NCI-H748 (cell line): ENCODE measurements at regions not wholly inside any gene's neighbourhood (a gene's known extent, or its start where the extent isn't known, plus 50 kb on each side); places are given as distances from the start of the nearest gene placed in this dataset.
"Not testable (repeated sequence)": the region's sequence is repeated elsewhere in the genome, so short reads cannot be mapped to it uniquely, and the experiment has no call there.

Source experiments
- DNase-seq: peaks from one replicate; lab custom pipeline; 2025; ENCODE audit not compliant: unreplicated experiment; lab: John Stamatoyannopoulos, UW

DNA sequence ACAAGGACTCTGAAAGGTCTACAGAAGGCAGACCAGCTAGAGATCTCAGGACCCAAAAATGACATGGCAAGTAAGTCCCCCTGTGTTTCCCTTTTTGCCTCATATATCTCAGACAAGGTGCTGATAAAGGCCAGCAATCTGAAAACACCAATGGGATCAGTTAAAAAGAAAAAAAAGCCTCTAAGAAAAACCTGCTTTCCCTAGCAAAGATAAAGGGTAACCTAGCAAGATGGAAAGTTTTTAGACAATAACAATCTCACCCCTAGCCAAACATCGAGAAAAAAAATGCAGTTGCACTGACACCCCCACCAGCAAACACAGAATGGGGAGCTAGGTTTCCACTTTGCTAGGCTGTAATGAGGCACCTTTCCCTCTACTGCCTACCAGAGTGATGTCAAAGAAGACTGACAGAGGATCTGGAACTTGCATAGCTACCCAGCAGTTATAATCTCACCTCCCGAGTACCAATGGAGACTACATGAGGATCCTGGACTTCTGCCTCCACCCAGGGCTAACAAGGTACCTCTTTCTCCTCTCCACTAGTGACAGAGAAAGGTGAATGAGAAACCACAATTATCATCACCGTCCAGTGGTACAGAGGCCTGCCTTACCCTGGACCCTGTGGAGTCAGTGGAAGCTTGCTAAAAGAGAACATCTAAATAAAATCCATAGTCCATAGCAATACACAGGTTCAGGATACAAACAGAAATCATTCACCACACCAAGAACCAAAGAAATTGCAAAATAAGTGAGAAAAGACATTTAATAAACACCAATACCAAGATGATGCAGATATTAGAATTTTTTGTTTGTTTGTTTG, 240.8 kb downstream of the ARHGAP12 start:
- no peak for DNase-seq

DNA sequence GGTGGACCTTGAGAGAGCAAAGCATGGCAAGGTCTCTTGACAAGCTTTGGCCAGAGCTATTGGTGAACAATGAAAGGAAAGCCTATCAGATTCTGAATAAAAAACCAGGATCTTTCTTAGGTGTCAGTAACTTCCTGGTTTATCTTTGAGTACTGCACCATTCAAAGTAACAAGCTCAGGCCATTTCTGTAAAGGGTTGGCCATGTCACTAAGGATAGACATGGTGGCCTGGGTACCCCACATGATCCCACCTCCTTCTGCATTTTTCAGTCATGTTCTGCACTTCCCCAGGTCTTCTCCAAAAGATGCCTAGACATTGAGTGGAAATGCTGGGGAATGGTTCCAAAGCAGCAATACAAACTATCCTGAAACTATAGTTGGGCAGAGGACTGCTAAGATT, 242.0 kb downstream of the ARHGAP12 start:
- no peak for DNase-seq

DNA sequence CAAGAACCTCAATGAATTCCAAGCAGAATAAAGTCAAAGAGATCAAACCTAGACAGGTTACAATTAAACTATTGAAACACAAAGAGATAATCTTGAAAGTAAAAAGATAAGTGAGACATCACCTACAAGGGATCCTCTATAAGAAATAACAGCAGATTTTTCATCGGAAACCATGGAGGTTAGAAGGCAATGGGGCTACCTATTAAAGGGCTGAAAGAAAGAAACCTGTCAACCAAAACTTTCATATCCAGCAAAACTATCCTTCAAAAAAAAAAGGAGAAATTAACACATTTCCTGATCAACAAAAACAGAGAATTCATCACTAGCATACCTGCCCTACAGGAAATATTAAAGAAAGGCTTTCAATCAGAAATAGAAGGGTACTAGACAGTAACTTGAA, 244.9 kb downstream of the ARHGAP12 start:
- peak; percentile 16 for DNase-seq

DNA sequence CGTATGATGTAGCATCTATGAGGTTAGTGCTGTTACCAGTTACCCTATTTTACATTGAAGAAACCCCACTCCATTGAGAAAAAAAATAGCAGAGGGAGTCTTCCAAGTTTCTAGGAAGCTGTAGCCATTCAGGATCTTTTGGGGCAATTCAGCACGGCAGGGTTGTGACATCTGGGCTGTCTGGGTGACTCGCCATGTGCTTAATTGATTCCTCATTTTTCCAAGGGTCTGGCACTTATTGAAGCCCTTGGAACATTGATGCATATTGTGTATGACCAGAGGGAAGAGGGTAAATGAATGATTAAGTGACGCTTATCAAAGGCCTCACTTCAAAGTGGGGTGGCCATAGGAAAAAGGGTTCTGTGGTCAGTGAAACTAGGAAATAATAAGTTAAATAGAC, 248.7 kb downstream of the ARHGAP12 start:
- no peak for DNase-seq

DNA sequence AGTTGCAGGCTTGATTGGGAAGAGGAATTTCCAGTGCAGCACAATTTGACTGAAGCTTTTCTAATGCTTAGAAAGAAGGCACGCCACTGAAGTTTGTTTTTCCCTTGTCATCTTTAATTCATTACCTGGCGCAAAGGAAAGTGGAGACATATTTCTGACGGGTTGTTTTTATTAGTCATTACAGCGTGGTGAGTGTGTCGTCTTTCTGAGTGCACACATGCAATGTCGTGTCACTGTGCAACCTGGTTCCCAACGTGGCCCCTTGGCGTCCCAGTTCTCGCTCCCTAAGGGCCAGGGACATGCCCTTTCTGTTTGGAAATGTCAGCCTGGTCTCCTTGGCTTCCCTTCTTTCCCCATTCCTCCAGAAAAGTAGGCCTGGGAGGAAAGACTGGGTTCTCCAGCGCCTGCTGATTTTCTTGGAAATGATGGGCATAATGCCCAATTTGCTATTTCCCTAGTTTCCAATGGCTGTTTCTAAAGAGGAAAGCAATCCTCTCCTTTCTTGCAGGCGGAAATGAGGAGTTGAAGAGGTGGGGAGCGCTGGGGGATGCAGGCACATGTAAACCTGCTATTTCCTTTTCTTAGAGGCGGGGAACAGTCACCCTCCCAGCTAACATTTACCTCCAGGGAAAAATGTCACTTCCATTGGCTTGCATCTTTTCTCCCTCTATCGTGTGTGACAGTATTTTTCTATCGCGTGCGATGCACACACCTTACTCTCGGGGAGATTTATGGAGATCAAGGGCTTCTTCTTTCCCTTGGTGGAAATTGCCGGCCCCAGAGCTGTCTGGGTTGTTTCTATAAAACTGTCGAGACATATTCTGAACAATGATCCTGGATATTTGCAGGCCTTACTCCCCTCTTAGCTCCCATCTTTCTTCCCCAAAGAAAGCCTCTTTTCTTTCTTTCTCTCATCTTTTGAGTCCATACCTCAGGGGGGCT, 249.8 kb downstream of the ARHGAP12 start:
- DNase-seq: no peak

DNA sequence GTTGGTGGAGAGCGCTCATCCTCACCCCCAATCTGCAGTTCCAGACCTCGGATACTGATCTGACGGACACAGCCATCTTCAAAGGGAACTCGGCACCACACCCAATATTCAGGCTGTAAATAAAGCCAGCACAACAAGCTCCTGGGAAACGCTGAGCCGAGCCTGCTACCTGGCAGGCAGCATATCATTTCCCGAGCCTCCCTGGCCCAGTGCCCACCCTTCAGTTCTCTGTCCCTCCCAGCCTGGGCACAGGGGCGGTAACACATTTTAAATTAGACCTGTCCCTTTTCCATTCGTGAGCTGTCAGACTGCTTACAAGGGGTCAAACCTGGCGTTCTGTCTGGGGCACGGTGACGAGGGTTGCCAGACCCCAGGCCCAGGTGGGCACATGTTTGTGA, 250.5 kb downstream of the ARHGAP12 start:
- peak; percentile 70 for DNase-seq

DNA sequence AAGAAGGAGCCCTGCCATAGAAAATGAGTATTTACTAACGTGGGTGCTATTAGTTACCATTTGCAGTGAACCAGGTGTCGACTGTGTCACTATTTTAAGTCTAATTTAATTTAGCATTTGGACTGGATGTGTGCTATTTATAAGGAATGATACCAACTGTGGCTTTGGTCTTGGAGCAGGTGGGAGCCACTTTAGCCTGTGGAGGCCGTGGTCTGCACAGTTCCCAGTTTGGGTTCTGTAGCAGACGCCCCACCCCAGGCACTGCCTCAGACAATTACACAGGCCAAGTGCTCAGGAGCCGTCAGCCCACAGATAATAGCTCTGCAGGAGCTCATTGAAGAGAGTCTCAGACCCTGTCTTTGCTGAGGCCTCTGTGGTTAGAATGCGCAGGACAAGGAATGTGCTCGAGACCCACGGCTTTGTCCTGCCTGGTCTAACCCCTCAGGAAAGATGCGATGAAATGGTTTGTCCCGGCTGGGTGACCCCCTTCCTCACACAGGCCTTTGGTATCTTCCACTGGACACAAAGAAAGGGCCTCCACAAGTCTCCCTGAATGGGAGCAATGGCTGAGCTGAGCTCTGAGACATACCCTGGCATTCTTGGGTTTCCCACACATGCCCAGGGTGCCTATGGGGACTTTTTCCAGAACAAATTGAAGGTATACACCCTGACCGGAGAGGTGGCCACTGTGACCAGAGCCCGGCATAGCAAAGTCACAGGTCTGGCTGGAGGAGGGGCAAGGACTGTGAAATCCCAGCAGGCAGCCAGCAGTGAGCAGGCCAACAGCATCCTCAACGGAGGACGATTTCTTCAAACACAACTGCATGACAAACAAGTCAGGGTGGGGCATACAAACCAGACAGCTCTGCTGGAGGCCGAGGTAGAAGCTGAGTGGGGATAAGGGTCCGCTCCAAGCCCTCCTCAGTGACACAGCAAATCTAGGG, 251.2 kb downstream of the ARHGAP12 start:
- DNase-seq: peak; percentile 64

DNA sequence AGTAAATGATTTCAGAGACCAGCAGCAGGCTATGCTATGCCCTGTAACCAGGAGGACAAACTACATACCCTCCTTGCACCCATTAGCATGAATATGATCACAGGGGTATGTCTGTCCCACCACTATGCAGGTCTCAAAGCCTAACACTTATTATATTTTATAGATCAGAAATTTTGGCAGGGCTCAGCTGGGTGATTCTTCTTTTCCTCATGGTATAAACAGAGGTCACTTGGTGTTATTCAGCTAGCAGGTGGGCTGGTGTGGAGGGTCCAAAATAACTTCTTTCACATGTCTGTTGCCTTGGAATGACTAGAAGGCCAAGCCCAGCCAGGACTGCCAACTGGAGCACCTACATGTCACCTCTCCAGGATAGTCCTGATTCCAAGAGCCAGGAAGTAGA, 252.9 kb downstream of the ARHGAP12 start:
- no peak for DNase-seq

DNA sequence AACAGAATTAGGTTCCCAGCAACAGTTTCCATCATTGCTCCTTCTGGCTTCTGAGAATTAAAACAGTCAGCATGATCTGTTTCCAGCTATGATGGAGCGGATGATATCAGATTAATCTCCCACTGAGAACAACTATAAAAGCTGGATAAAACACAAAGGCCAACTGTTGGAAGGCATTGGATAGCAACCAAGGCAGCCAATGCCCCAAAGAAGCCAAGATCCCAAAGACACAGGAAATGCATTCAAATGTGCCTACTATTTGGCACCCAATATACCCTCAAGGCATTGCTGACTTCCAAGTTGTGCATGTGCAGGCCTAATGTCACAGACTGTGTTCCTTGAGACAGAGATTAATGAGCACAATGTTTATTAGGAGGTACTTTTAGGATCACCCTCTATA, 259.3 kb downstream of the ARHGAP12 start:
- no peak for DNase-seq

DNA sequence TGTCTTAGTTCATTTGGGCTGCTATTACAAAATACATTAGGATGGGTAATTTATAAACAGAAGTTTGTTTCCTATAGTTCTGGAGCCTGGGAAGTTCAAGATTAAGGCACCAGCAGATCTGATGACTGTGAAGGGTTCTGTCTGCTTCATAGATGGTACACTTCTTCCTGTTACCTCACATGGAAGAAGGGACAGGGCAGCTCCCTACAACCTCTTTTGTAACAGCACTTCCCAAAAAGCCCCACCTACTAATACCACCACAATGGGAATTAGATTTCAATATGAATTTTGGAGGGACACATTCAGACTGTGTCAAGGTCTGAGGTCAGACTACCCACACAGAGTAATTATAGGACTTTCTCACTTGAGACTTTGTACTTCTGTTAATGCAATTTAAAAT, 260.3 kb downstream of the ARHGAP12 start:
- DNase-seq: no peak

DNA sequence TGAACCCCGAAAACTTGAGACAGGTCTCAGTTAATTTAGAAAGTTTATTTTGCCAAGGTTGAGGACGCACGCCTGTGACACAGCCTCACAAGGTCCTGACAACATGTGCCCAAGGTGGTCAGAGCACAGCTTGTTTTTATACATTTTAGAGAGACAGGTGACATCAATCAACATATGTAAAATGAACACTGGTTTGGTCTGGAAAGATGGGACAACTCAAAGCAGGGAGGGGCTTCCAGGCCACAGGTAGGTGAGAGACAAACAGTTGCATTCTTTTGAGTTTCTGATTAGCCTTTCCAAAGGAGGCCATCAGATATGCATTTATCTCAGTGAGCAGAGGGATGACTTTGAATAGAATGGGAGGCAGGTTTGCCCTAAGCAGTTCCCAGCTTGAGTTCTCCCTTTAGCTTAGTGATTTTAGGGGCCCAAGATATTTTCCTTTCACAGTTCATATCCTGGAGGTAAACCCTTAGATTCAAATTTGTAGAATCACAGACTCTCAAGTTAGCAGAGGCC, 262.8 kb downstream of the ARHGAP12 start:
- DNase-seq: not testable (repeated sequence)

DNA sequence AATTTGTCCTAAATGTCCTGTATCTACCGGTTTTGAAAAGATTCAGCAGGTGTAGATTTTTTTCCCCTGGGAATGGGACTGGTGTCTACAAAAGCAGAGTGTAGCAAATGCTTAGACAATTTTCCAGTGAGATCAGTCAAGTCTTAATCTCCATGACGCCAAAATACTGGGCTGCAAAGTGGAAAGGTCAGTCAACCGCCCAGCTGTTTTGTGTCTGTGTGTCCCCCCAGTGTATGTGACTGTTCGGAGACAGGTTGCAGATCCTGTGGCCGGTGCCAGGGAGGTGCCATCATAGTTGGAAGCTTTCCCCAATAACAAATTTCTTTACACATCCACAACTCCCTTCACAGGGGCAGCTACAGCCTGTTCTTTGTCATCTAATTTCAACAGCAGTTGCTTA, 263.8 kb downstream of the ARHGAP12 start:
- no peak for DNase-seq

DNA sequence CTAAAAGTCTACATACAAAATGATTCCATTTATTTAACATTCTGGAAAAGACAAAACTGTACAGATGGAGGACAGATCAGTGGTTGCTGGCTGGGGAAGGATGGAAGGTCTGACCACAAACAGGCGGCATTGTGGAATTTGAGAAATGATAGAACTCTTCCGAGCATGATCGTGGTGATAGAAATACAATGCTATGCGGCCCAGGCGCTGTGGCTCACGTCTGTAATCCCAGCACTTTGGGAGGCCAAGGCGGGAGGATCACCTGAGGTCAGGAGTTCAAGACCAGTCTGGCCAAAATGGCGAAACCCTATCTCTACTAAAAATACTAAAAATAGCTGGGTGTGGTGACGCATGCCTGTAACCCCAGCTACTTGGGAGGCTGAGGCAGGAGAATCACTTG, 264.6 kb downstream of the ARHGAP12 start:
- not testable (repeated sequence) for DNase-seq

DNA sequence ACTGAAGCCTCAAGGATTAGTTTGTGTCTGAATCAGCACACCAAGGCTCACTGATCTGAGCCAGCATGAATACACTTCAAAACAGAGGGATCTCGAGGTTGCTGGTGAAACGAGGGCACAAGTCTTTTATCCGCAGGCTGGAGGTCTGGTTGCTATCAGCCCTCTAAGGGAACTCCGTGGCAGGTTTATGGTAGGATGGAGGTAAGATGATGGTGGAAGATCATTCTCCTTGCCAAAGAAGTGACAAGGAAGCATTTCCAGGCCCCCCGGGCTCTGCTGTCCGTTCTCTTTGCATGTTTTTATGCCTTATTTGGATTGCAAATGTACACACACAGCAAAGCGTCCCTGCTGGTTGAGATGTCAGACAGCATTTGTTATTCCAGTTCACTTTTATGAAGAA, 268.3 kb downstream of the ARHGAP12 start:
- no peak for DNase-seq

DNA sequence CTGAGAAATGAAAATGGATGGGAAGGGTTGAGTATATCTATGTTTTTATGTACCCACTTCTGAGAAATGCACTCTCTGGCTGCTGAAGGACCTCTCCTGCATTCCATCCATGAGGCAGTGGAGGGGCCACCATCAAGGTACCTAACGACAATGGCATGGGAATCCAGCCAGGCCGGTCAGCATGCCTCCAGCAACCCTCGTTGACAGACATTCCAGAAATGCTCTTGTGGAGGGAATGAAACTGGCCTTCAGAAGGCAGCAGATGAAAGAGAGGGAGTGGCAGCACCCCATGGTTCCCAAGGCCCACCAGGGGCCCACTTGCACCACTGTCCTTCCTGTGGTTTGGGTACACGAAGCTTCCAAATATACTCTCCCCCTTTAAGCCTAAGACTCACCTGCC, 269.0 kb downstream of the ARHGAP12 start:
- no peak for DNase-seq

DNA sequence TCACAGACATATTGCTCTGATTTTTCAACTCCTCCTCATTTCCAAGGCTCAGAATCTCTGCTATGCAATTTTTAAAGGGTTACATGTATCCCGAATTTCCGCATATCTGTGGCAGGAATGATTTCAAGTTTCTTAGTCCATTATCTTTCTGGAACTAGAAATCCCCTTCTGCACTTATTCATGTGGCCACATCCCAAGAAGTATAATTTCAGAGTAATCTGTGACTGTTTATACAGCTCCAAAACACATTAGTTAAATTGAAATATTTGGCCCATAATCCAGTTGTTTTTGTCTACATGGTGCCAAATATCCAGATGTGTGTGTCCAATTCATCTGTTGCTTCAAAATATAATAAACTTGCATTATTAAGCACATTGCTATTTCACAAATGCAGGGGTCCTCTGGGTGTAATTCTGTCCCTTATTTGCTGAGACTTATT, 271.2 kb downstream of the ARHGAP12 start:
- DNase-seq: no peak

DNA sequence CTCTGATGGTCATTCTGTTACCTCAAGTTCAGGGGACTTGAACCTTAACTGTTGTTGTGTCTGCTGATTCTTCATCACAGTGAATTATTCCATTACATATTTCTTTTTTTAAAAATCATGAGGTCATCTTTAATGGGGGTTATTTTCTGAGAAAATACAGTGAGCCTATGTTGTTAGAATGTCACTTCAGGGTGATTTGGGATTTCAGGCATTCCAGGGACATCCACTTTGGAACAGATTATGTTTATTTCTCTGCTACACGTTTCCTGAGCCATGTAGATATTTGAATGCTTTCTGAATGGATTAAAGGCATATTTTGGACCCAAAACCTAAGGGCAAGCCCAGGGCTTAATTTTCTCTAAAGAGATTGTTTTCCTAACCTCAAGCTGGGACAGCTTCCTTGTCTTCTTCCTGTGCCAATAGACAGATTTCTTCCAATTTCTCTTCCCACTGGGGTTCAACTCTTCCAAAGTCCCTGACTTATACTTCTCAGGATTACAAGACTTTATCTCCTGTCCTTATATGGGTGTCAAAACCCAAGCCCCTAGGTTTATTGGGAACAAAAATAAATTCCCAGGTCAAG, 271.7 kb downstream of the ARHGAP12 start:
- DNase-seq: no peak

DNA sequence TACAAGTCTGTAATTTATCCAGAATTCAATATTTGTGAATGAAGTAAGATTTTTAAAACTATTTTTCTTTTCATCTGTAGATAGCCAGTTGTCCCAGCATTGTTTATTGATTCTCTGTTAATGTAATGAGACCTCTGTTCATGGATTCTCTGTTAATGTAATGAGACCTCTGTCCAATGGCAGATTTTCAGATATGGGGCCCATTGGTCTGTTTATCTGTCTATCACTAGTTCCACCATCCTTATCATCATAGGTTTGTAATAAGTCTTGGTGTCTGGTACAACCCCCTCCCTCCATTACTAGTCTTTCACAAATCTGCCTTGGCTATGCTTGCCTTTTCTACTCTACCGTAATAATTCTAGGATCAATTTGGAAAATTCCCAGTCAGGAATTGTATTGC, 276.6 kb downstream of the ARHGAP12 start:
- no peak for DNase-seq

DNA sequence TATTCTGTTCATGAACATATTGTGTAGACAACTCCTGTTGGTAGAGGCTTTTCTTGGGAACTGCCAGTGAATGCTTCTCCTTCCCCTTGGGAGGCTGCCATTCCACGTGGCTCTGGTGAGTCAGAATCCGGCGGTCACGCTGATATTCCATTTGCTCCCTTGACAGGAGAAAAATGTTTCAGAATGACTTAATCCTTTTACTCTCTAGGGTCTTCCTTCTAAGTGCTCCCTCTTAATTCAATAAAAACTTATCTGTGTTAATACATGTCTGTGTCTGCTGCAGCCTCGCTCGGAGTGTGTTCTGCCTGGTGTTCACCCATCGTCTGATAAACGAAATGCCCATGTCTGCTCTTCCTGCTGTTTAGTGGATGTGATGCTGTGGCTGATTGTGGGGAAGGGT, 278.6 kb downstream of the ARHGAP12 start:
- no peak for DNase-seq

DNA sequence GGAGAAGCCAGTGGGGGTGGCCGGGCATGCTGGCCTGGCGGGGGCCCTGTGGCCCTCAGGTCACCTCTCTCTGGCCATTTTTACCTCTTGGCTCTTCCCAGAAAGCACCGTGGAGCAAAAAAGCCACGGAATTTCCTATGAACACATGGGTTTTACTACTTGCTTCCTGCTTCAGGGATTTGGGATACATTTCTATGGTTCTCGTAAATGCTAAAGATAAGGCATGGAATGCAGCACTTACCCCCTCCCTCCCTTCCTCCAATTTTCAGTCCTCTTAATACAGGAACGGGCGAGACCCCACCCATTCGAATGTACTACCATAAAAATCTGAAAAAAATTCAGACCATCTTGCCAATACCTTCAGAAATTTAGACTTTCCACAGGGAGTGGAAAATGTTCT, 279.7 kb downstream of the ARHGAP12 start:
- no peak for DNase-seq
